PC-9 (cell line): ENCODE measurements at regions not wholly inside any gene's neighbourhood (a gene's known extent, or its start where the extent isn't known, plus 50 kb on each side); places are given as distances from the start of the nearest gene placed in this dataset.

Experiments
- EZH2 ChIP-seq: fragments of 200-600 bp; sonication (generic); IDR thresholded peaks from 2 replicates; pipeline ENCODE4 v1.8.0; 2017; ENCODE audit warnings: antibody characterized with exemption, low read depth
- TF ChIP-seq, protein P1 (sequence below): fragments of 200-600 bp; sonication (generic); conservative IDR thresholded peaks from 2 replicates; pipeline ENCODE4 v1.6.1; 2017; ENCODE audit warnings: mixed run types, antibody characterized with exemption, mild to moderate bottlenecking, moderate library complexity

DNA sequence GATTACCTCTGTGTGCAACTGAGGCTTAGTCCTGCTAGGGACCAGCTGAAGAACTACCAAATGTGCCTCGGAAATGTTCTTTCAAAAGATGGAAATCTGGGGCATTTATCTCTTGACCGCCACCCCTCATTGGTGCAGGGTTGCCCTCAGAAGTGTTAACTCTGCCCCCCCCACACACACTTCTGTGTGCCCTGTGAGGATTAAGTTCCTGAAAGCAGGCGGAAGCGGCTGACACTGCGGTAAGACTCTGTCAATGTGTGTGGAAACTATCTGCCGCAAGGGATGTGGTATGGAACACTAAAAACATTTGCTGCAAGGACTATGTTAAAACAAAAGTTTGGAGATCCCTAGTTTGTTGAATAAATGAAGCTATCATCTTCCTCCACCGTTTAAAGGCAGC is 106.9 kb upstream of the NDP start:
- TF ChIP-seq, protein P1, sequence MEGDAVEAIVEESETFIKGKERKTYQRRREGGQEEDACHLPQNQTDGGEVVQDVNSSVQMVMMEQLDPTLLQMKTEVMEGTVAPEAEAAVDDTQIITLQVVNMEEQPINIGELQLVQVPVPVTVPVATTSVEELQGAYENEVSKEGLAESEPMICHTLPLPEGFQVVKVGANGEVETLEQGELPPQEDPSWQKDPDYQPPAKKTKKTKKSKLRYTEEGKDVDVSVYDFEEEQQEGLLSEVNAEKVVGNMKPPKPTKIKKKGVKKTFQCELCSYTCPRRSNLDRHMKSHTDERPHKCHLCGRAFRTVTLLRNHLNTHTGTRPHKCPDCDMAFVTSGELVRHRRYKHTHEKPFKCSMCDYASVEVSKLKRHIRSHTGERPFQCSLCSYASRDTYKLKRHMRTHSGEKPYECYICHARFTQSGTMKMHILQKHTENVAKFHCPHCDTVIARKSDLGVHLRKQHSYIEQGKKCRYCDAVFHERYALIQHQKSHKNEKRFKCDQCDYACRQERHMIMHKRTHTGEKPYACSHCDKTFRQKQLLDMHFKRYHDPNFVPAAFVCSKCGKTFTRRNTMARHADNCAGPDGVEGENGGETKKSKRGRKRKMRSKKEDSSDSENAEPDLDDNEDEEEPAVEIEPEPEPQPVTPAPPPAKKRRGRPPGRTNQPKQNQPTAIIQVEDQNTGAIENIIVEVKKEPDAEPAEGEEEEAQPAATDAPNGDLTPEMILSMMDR = no peak
- no peak for TF ChIP-seq EZH2
